ENCODE measurements at regions not wholly inside any gene's neighbourhood (a gene's known extent, or its start where the extent isn't known, plus 50 kb on each side); places are given as distances from the start of the nearest gene placed in this dataset.

DNA sequence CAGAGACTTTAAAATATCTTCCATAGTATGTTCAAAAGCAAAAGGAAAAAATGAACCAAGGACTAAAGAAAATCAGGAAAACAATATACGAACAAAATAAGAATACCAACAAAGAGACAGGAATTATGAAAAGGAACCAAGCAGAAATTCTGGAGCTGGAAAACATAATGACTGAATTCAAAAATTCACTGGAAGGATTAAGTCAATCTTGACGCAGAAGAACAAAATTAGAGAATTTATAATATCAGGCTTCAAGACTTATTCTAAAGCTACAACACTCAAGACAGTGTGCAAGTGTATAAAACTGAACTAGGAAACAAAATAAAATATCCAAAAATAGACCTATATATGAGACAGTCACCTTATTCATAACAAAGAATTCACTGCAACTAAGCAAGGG lies 56.9 kb upstream of the GYPC start:
- no CpG with 5 or more reads among the region's 2 CpGs for WGBS (ENCODE audit: insufficient coverage)
- Histone ChIP-seq H3K4me1 (ENCODE audit: control insufficient read depth in 1 of 2, insufficient read depth in 2 of 2, low read length in 2 of 2) (no peaks in the 10 kb centered on the region), H3K4me3 (replicated peaks in 1 of 3; ENCODE audit: low read depth in 2 of 3, low read length in 3 of 3) (no peak overlapping the region), H3K9ac (ENCODE audit: insufficient read depth, low read length, poor library complexity, severe bottlenecking) (no peak overlapping the region), H3K9me3 (replicated peaks in 1 of 2; ENCODE audit: control insufficient read depth in 1 of 2, insufficient read depth in 1 of 2, low read length in 2 of 2) (peaks cover 14 to 15% of the 10 kb centered on the region in 2 donors), H4K20me1 (ENCODE audit: insufficient read depth, low read length) (no peaks in the 10 kb centered on the region), H3K79me2 (ENCODE audit: insufficient read depth, low read length) (no peaks in the 10 kb centered on the region), H3K27me3 (ENCODE audit: control insufficient read depth in 2 of 2, insufficient read depth in 2 of 2, low read length in 2 of 2) (no peaks in the 10 kb centered on the region), H2AFZ (ENCODE audit: insufficient read depth, low read depth, low read length, poor library complexity, severe bottlenecking) (no peak overlapping the region), H3K36me3 (replicated peaks in 1 of 2; ENCODE audit: control insufficient read depth in 1 of 2, insufficient read depth in 2 of 2, low read length in 2 of 2) (no peaks in the 10 kb centered on the region), H3K27ac (ENCODE audit: low read depth in 1 of 2, low read length in 2 of 2) (no peak overlapping the region), H3K4me2 (replicated peaks; ENCODE audit: extremely low read depth, low read length, poor library complexity, severe bottlenecking) (no peak overlapping the region)
- no peak overlapping the region for H3K27ac Mint-ChIP-seq
- H3K4me1 Mint-ChIP-seq = no peaks in the 10 kb centered on the region
- intact Hi-C loops (cut with micrococcal nuclease) = no loop called here
- TF ChIP-seq, protein P1, sequence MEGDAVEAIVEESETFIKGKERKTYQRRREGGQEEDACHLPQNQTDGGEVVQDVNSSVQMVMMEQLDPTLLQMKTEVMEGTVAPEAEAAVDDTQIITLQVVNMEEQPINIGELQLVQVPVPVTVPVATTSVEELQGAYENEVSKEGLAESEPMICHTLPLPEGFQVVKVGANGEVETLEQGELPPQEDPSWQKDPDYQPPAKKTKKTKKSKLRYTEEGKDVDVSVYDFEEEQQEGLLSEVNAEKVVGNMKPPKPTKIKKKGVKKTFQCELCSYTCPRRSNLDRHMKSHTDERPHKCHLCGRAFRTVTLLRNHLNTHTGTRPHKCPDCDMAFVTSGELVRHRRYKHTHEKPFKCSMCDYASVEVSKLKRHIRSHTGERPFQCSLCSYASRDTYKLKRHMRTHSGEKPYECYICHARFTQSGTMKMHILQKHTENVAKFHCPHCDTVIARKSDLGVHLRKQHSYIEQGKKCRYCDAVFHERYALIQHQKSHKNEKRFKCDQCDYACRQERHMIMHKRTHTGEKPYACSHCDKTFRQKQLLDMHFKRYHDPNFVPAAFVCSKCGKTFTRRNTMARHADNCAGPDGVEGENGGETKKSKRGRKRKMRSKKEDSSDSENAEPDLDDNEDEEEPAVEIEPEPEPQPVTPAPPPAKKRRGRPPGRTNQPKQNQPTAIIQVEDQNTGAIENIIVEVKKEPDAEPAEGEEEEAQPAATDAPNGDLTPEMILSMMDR (IDR thresholded peaks at IDR 0.05) = no peak
- no peaks in the 10 kb centered on the region for H3K36me3 Mint-ChIP-seq
- no peak overlapping the region for H3K4me3 Mint-ChIP-seq
- peaks cover 0 to 2% (median 0%) of the 10 kb centered on the region in 3 donors for H3K27me3 Mint-ChIP-seq (ENCODE audit: low read depth in 3 of 3)
- DNase-seq = no peak
- H3K9me3 Mint-ChIP-seq = peaks cover 3 to 22% (median 15%) of the 10 kb centered on the region in 7 donors

DNA sequence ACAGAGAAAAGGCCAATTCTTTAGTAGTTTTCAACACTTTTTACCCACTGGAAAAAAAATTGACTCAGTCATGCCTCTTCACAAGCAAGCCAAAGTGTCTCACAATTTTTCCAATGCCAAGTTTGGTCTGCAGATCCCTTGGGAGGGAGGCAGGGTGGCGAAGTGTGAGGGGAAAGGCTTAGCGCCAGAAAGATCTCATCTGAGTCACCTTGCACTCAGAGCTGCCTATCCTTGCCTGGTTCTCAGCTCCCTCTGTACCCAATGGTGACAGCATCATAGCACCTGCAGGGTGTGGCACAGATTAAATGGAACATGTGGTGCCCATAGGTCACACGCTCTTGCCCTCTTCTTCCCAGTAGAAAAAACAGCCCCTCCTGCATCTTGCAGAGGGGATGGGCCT lies 55.2 kb upstream of the GYPC start:
- Histone ChIP-seq H3K4me2 (replicated peaks; ENCODE audit: extremely low read depth, low read length, poor library complexity, severe bottlenecking) (no peak overlapping the region), H3K27me3 (ENCODE audit: control insufficient read depth in 2 of 2, insufficient read depth in 2 of 2, low read length in 2 of 2) (no peaks in the 10 kb centered on the region), H4K20me1 (ENCODE audit: insufficient read depth, low read length) (no peaks in the 10 kb centered on the region), H3K79me2 (ENCODE audit: insufficient read depth, low read length) (no peaks in the 10 kb centered on the region), H3K4me3 (replicated peaks in 1 of 3; ENCODE audit: low read depth in 2 of 3, low read length in 3 of 3) (no peak overlapping the region), H3K9me3 (replicated peaks in 1 of 2; ENCODE audit: control insufficient read depth in 1 of 2, insufficient read depth in 1 of 2, low read length in 2 of 2) (peaks cover 14 to 25% of the 10 kb centered on the region in 2 donors), H2AFZ (ENCODE audit: insufficient read depth, low read depth, low read length, poor library complexity, severe bottlenecking) (no peak overlapping the region), H3K27ac (ENCODE audit: low read depth in 1 of 2, low read length in 2 of 2) (no peak overlapping the region), H3K4me1 (ENCODE audit: control insufficient read depth in 1 of 2, insufficient read depth in 2 of 2, low read length in 2 of 2) (no peaks in the 10 kb centered on the region), H3K36me3 (replicated peaks in 1 of 2; ENCODE audit: control insufficient read depth in 1 of 2, insufficient read depth in 2 of 2, low read length in 2 of 2) (no peaks in the 10 kb centered on the region), H3K9ac (ENCODE audit: insufficient read depth, low read length, poor library complexity, severe bottlenecking) (no peak overlapping the region)
- Mint-ChIP-seq H3K4me3 (no peak overlapping the region), H3K4me1 (no peaks in the 10 kb centered on the region), H3K27ac (no peak overlapping the region), H3K27me3 (ENCODE audit: low read depth in 3 of 3) (peaks cover 0 to 2% (median 0%) of the 10 kb centered on the region in 3 donors), H3K9me3 (peaks cover 9 to 38% (median 25%) of the 10 kb centered on the region in 7 donors), H3K36me3 (no peaks in the 10 kb centered on the region)
- DNase-seq = no peak
- intact Hi-C loops (cut with micrococcal nuclease) = no loop called here
- TF ChIP-seq, protein P1 (IDR thresholded peaks at IDR 0.05) = no peak
- 95% methylated on average over 2 of the region's 3 CpGs for WGBS (ENCODE audit: insufficient coverage)
